Activated naive CD8-positive, alpha-beta T cell treated with anti-CD3 and anti-CD28 coated beads, Interleukin-2, amount 10 ng/mL, durations not matched to agents 7 days and 5 days (primary cell): ENCODE measurements at regions not wholly inside any gene's neighbourhood (a gene's known extent, or its start where the extent isn't known, plus 50 kb on each side); places are given as distances from the start of the nearest gene placed in this dataset.

Source experiments
- ATAC-seq: fragments of 150-1000 bp; cut with Tn5 transposase; one replicate; pipeline ENCODE4 v1.10.0; 2021; ENCODE audit warnings: low read depth, moderate library complexity
- POLR2A ChIA-PET: fragments of 350-600 bp; sonication (Branson Sonifier 250); formaldehyde crosslinking; loops from one replicate; lab custom pipeline; 2021; ENCODE audit warnings: antibody characterized with exemption; lab: Charles Lee
- DNase-seq: peaks from one replicate; pipeline ENCODE4 v3.0.0; 2021
- H3K27ac Mint-ChIP-seq: one replicate; pipeline ENCODE4 v1.8.0; 2022; ENCODE audit warnings: mild to moderate bottlenecking, mixed read lengths
- H3K27me3 Mint-ChIP-seq: one replicate; pipeline ENCODE4 v1.8.0; 2022; ENCODE audit warnings: mild to moderate bottlenecking, moderate library complexity, mixed read lengths
- H3K36me3 Mint-ChIP-seq: one replicate; pipeline ENCODE4 v1.8.0; 2021; ENCODE audit warnings: mild to moderate bottlenecking, mixed read lengths
- H3K4me1 Mint-ChIP-seq: one replicate; pipeline ENCODE4 v1.8.0; 2021; ENCODE audit warnings: mixed read lengths
- H3K4me3 Mint-ChIP-seq: one replicate; pipeline ENCODE4 v1.8.0; 2022; ENCODE audit warnings: mild to moderate bottlenecking, moderate library complexity, mixed read lengths
- H3K9me3 Mint-ChIP-seq: one replicate; pipeline ENCODE4 v1.8.0; 2021; ENCODE audit warnings: mixed read lengths

DNA sequence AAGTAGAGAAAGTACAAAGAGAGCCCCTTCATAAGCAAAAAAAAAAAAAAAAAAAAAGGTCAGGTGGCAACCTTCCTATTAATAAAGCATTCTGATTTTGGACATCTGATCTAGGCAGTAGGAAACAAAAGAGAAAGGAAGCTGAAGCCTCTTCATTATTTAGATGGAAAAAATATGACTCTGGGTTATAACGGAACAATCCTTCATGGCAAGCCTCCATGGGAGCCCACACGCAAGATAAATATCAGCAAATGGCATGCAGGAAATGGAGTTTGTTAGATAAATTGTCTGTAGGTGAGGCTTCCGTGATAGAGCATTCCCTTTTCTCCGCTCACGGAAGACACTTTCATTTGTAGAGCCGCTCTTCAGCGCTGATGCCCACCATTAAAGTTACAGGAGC lies 381.0 kb downstream of the TTLL7 start:
- no peaks in the 10 kb centered on the region for H3K9me3 Mint-ChIP-seq
- no peak overlapping the region for H3K27ac Mint-ChIP-seq
- no peak overlapping the region for H3K4me3 Mint-ChIP-seq
- ATAC-seq (no peak), DNase-seq (no peak)
- H3K36me3 Mint-ChIP-seq, result no peaks in the 10 kb centered on the region
- POLR2A ChIA-PET, result no interaction called here
- no peaks in the 10 kb centered on the region for H3K27me3 Mint-ChIP-seq
- H3K4me1 Mint-ChIP-seq, result no peaks in the 10 kb centered on the region

DNA sequence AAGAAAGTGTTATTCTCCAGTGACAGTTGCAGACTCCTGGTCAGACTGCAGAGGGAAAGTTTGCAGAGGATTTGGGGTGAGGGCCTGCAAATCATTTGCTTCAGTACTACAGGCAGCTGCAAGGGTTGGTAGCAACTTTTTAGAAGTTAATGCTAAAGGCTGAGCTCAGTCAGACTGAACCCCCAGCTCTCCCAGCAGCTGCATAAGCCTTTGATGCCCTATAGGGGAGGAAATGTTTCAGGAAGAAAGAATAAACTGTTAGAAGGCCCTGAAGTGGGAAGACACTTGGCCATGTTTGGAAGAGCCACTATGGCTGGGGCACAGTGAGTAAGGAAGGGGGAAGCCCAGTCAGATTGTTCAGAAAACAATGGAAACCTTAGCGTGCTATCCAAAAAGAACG lies 383.6 kb downstream of the TTLL7 start:
- Mint-ChIP-seq H3K27me3 (no peaks in the 10 kb centered on the region), H3K9me3 (no peaks in the 10 kb centered on the region), H3K27ac (no peak overlapping the region), H3K36me3 (no peaks in the 10 kb centered on the region), H3K4me1 (no peaks in the 10 kb centered on the region), H3K4me3 (no peak overlapping the region)
- POLR2A ChIA-PET, result no interaction called here
- DNase-seq (no peak), ATAC-seq (no peak)

- no peaks in the 10 kb centered on the region for H3K27me3 Mint-ChIP-seq
- POLR2A ChIA-PET, result no interaction called here
- no peaks in the 10 kb centered on the region for H3K4me1 Mint-ChIP-seq
- no peak for DNase-seq
- no peak overlapping the region for H3K27ac Mint-ChIP-seq
- no peak for ATAC-seq
- no peaks in the 10 kb centered on the region for H3K36me3 Mint-ChIP-seq
- peaks cover 1% of the 10 kb centered on the region for H3K9me3 Mint-ChIP-seq
- H3K4me3 Mint-ChIP-seq, result no peak overlapping the region
These were observed 392.4 kb downstream of the TTLL7 start for GRCh38 chr1:83606416-83606955.

DNA sequence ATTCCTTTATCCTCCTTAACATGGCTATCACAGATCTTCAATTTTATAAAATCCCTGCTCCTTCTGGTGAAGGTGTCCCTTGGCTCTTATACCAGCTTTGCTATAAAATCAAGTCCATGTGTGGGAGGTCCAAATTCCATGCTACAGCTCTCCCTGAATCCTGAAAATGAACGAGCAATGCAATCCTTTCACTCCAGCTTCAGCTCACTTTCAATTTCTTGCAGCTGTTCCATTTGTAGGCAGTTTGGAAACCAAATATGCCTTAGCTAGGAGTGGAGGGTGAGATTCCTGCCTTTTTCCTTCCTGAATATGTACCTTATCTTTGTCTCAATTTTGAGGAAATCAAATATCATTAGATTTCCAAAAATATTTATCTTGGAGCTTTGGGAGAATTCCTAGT lies 402.6 kb downstream of the TTLL7 start:
- DNase-seq (no peak), ATAC-seq (no peak)

GRCh38 chr1:83593073-83593472 lies 405.9 kb downstream of the TTLL7 start:
- POLR2A ChIA-PET, result no interaction called here
- ATAC-seq (no peak), DNase-seq (no peak)
- peaks cover 2% of the 10 kb centered on the region for H3K9me3 Mint-ChIP-seq
- no peak overlapping the region for H3K4me3 Mint-ChIP-seq
- H3K4me1 Mint-ChIP-seq, result no peaks in the 10 kb centered on the region
- H3K27ac Mint-ChIP-seq, result no peak overlapping the region
- no peaks in the 10 kb centered on the region for H3K36me3 Mint-ChIP-seq
- H3K27me3 Mint-ChIP-seq, result no peaks in the 10 kb centered on the region

More for the DNA sequence above, 402.6 kb downstream of the TTLL7 start:
- Mint-ChIP-seq H3K27me3 (no peaks in the 10 kb centered on the region), H3K36me3 (no peaks in the 10 kb centered on the region), H3K9me3 (peaks cover 8% of the 10 kb centered on the region), H3K4me1 (no peaks in the 10 kb centered on the region), H3K4me3 (no peak overlapping the region), H3K27ac (no peak overlapping the region)
- POLR2A ChIA-PET, result no interaction called here

GRCh38 chr1:83588140-83588539 lies 410.8 kb downstream of the TTLL7 start:
- Mint-ChIP-seq H3K36me3 (no peaks in the 10 kb centered on the region), H3K27ac (no peak overlapping the region), H3K4me3 (no peak overlapping the region), H3K27me3 (no peaks in the 10 kb centered on the region), H3K9me3 (peaks cover 4% of the 10 kb centered on the region), H3K4me1 (no peaks in the 10 kb centered on the region)
- DNase-seq, result no peak
- ATAC-seq, result no peak
- POLR2A ChIA-PET, result no interaction called here

DNA sequence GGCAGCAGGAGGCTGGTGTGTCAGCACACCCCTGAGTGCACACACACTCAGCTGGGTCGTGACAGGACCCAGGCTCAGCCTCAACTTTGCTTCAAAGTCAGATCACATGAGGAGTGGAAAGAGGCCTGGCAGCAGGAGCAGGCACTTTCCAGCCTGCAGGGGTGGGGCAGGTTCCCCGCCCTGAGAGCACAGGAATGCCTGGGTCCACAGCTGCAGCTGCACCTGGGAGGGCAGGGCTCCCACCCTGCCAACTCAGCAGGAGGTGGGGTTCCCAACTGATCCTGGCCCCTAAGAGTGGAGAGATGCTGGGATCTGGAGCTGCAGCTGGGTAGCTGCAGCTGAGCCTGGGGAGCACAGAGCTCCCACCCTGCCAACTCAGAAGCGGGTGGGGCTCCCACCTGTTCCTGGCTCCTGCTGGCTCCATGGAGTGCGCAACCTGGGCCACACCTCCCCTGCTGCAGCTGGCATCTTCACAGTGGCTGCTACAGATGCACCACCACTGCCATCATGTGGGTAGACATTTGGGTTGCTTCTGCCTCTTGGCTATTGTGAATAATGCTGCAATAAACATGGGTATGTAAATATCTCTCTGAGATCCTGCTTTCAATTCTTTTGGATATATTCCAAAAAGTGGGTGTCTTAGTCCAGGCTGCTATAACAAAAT lies 415.4 kb downstream of the TTLL7 start:
- no peak for ATAC-seq
- POLR2A ChIA-PET, result no interaction called here
- Mint-ChIP-seq H3K27ac (no peak overlapping the region), H3K27me3 (no peaks in the 10 kb centered on the region), H3K4me1 (no peaks in the 10 kb centered on the region), H3K4me3 (no peak overlapping the region), H3K9me3 (peaks cover 7% of the 10 kb centered on the region), H3K36me3 (peaks cover 2% of the 10 kb centered on the region)
- DNase-seq, result no peak

GRCh38 chr1:83581747-83582146 lies 417.2 kb downstream of the TTLL7 start:
- H3K36me3 Mint-ChIP-seq, result peaks cover 2% of the 10 kb centered on the region
- H3K27ac Mint-ChIP-seq, result no peak overlapping the region
- ATAC-seq (no peak), DNase-seq (no peak)
- no peak overlapping the region for H3K4me3 Mint-ChIP-seq
- H3K9me3 Mint-ChIP-seq, result peaks cover 5% of the 10 kb centered on the region
- POLR2A ChIA-PET, result no interaction called here
- H3K4me1 Mint-ChIP-seq, result no peaks in the 10 kb centered on the region
- no peaks in the 10 kb centered on the region for H3K27me3 Mint-ChIP-seq

- ATAC-seq, result no peak
- H3K9me3 Mint-ChIP-seq, result no peaks in the 10 kb centered on the region
- POLR2A ChIA-PET, result no interaction called here
- no peak overlapping the region for H3K27ac Mint-ChIP-seq
- no peaks in the 10 kb centered on the region for H3K27me3 Mint-ChIP-seq
- H3K36me3 Mint-ChIP-seq, result no peaks in the 10 kb centered on the region
- no peak overlapping the region for H3K4me3 Mint-ChIP-seq
- DNase-seq, result no peak
- H3K4me1 Mint-ChIP-seq, result no peaks in the 10 kb centered on the region
These were observed 424.1 kb downstream of the TTLL7 start for GRCh38 chr1:83574791-83575190.

DNA sequence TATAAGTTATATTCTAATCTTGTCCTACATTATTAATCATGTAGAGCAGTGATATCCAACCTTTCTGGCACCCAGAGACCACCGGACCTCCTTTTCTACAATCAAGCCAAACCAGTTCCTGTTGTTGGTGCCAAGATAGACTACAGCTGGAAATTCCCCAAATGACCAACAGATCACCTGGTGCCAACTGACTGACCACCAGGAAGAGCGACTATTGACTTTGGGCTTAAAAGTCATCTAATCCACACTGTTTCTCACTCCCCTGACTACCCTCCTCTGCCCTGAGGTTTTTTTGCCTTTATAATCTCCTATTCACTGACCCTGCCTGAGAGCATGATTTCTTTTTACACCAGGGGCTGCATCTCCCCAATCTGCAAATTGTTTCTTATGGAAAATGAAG lies 425.2 kb downstream of the TTLL7 start:
- H3K9me3 Mint-ChIP-seq, result no peaks in the 10 kb centered on the region
- H3K27ac Mint-ChIP-seq, result no peak overlapping the region
- no peaks in the 10 kb centered on the region for H3K4me1 Mint-ChIP-seq
- no peak for ATAC-seq
- no peaks in the 10 kb centered on the region for H3K36me3 Mint-ChIP-seq
- no peaks in the 10 kb centered on the region for H3K27me3 Mint-ChIP-seq
- no peak for DNase-seq
- no peak overlapping the region for H3K4me3 Mint-ChIP-seq
- POLR2A ChIA-PET, result no interaction called here

GRCh38 chr1:83571536-83571935 lies 427.4 kb downstream of the TTLL7 start:
- peaks cover 2% of the 10 kb centered on the region for H3K36me3 Mint-ChIP-seq
- no peaks in the 10 kb centered on the region for H3K4me1 Mint-ChIP-seq
- H3K9me3 Mint-ChIP-seq, result peaks cover 2% of the 10 kb centered on the region
- POLR2A ChIA-PET, result no interaction called here
- no peak overlapping the region for H3K4me3 Mint-ChIP-seq
- no peak overlapping the region for H3K27ac Mint-ChIP-seq
- DNase-seq, result no peak
- no peak for ATAC-seq
- H3K27me3 Mint-ChIP-seq, result no peaks in the 10 kb centered on the region

DNA sequence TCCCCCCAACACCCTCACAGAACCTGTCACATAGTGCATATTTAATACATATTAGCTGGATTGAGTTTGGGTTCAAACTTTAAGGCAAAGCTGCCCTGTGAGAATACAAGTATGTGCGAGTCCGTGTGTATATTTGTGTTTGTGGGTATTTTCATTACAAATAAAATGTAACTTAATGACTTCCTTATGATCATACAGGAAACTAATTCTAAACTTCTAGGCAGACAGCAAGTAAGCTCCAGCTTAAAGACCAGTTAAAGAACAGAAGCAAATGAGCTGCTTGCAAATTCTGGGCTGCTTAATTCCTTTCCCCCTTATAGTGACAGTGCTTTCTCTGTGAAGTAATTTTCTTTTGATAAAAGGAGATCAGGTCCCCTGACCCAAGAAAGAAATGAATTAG lies 437.6 kb downstream of the TTLL7 start:
- POLR2A ChIA-PET, result no interaction called here
- no peaks in the 10 kb centered on the region for H3K36me3 Mint-ChIP-seq
- no peak overlapping the region for H3K27ac Mint-ChIP-seq
- DNase-seq (no peak), ATAC-seq (no peak)
- peaks cover 3% of the 10 kb centered on the region for H3K4me1 Mint-ChIP-seq
- H3K9me3 Mint-ChIP-seq, result peaks cover 1% of the 10 kb centered on the region
- H3K4me3 Mint-ChIP-seq, result no peak overlapping the region
- no peaks in the 10 kb centered on the region for H3K27me3 Mint-ChIP-seq

- no peaks in the 10 kb centered on the region for H3K27me3 Mint-ChIP-seq
- peaks cover 1% of the 10 kb centered on the region for H3K9me3 Mint-ChIP-seq
- no peak overlapping the region for H3K27ac Mint-ChIP-seq
- H3K4me1 Mint-ChIP-seq, result peaks cover 3% of the 10 kb centered on the region
- ATAC-seq, result no peak
- no peak overlapping the region for H3K4me3 Mint-ChIP-seq
- no peaks in the 10 kb centered on the region for H3K36me3 Mint-ChIP-seq
- POLR2A ChIA-PET, result no interaction called here
- DNase-seq, result no peak
These were observed 439.6 kb downstream of the TTLL7 start for GRCh38 chr1:83559129-83559840.

- no peaks in the 10 kb centered on the region for H3K27me3 Mint-ChIP-seq
- no peak overlapping the region for H3K4me3 Mint-ChIP-seq
These were observed 443.1 kb downstream of the TTLL7 start for GRCh38 chr1:83555871-83556270.

More at GRCh38 chr1:83555871-83556270, 443.1 kb downstream of the TTLL7 start:
- no peak for ATAC-seq
- Mint-ChIP-seq H3K27ac (no peak overlapping the region), H3K9me3 (peaks cover 4% of the 10 kb centered on the region), H3K4me1 (peaks cover 3% of the 10 kb centered on the region), H3K36me3 (no peaks in the 10 kb centered on the region)
- no peak for DNase-seq
- POLR2A ChIA-PET, result no interaction called here
